Smooth muscle cell (in vitro differentiated cells): ENCODE measurements at regions not wholly inside any gene's neighbourhood (a gene's known extent, or its start where the extent isn't known, plus 50 kb on each side); places are given as distances from the start of the nearest gene placed in this dataset.

ENCODE experiments used
- DNase-seq: peaks from one replicate; lab custom pipeline; 2025; ENCODE audit not compliant: unreplicated experiment; lab: John Stamatoyannopoulos, UW
- H2AFZ ChIP-seq: fragments of 200-600 bp; sonication (generic); 2 replicates; pipeline ENCODE4 v1.6.0; 2016; ENCODE audit warnings: antibody characterized with exemption, low read depth, mild to moderate bottlenecking
- H3F3A ChIP-seq: fragments of 200-600 bp; sonication (generic); 2 replicates; pipeline ENCODE4 v1.6.0; 2017; ENCODE audit warnings: antibody characterized with exemption, low read depth
- H3K27ac ChIP-seq: fragments of 200-600 bp; sonication (generic); 2 replicates; pipeline ENCODE4 v1.5.1; 2016; ENCODE audit warnings: low read depth, mild to moderate bottlenecking
- H3K27me3 ChIP-seq: fragments of 200-600 bp; sonication (generic); 2 replicates; pipeline ENCODE4 v1.6.1; 2016; ENCODE audit warnings: low read depth, mild to moderate bottlenecking
- H3K36me3 ChIP-seq: fragments of 200-600 bp; sonication (generic); 2 replicates; pipeline ENCODE4 v1.5.1; 2016; ENCODE audit warnings: low read depth
- H3K4me1 ChIP-seq: fragments of 200-600 bp; sonication (generic); 2 replicates; pipeline ENCODE4 v1.5.1; 2016; ENCODE audit warnings: low read depth
- H3K4me2 ChIP-seq: fragments of 200-600 bp; sonication (generic); 2 replicates; pipeline ENCODE4 v1.6.0; 2016; ENCODE audit warnings: mild to moderate bottlenecking
- H3K4me3 ChIP-seq: fragments of 200-600 bp; sonication (generic); 2 replicates; pipeline ENCODE4 v1.5.1; 2016; ENCODE audit warnings: mild to moderate bottlenecking
- H3K79me2 ChIP-seq: fragments of 200-600 bp; sonication (generic); 2 replicates; pipeline ENCODE4 v1.6.0; 2016; ENCODE audit warnings: low read depth, mild to moderate bottlenecking
- H3K9ac ChIP-seq: fragments of 200-600 bp; sonication (generic); 2 replicates; pipeline ENCODE4 v1.6.0; 2016; ENCODE audit warnings: low read depth
- H3K9me3 ChIP-seq: fragments of 200-600 bp; sonication (generic); replicated peaks from 2 replicates; pipeline ENCODE4 v1.5.1; 2016; ENCODE audit warnings: low read depth
- H4K20me1 ChIP-seq: fragments of 200-600 bp; sonication (generic); 2 replicates; pipeline ENCODE4 v1.6.0; 2016; ENCODE audit warnings: low read depth
- WGBS: methylation state at CpG from one replicate; pipeline ENCODE4 v1.1.7; 2016; ENCODE audit warnings: low lambda C conversion rate; 5-methylcytosine and 5-hydroxymethylcytosine counted together
- TF ChIP-seq, protein P1 (sequence below): fragments of 200-600 bp; sonication (generic); IDR thresholded peaks from 2 replicates; pipeline ENCODE4 v1.5.1; 2017; ENCODE audit warnings: borderline replicate concordance, mild to moderate bottlenecking, antibody characterized with exemption; ENCODE audit not compliant: insufficient read depth, poor library complexity, severe bottlenecking

DNA sequence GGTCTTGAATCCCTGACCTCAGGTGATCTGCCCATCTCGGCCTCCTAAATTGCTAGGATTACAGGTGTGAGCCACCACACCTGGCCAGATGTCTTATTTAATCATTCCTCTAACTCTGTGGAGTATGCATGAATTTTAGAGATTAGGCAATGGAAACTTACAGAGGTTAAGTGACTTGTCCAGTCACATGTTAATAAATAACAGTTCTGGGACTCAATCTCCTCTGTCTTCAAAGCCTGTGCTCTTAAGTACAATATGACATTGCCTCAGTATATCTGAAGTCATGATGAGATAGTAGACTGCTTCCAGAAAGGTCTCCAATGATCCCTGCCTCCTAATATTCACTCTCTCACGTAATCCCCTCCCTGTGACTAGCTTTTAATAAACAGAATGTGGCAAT, 72.9 kb upstream of the TDRD3 start:
- H3K4me2 ChIP-seq = no peak overlapping the region
- H3K4me3 ChIP-seq = no peak overlapping the region
- H4K20me1 ChIP-seq = no peaks in the 10 kb centered on the region
- no peaks in the 10 kb centered on the region for H3K9me3 ChIP-seq
- no peaks in the 10 kb centered on the region for H3F3A ChIP-seq
- TF ChIP-seq, protein P1, sequence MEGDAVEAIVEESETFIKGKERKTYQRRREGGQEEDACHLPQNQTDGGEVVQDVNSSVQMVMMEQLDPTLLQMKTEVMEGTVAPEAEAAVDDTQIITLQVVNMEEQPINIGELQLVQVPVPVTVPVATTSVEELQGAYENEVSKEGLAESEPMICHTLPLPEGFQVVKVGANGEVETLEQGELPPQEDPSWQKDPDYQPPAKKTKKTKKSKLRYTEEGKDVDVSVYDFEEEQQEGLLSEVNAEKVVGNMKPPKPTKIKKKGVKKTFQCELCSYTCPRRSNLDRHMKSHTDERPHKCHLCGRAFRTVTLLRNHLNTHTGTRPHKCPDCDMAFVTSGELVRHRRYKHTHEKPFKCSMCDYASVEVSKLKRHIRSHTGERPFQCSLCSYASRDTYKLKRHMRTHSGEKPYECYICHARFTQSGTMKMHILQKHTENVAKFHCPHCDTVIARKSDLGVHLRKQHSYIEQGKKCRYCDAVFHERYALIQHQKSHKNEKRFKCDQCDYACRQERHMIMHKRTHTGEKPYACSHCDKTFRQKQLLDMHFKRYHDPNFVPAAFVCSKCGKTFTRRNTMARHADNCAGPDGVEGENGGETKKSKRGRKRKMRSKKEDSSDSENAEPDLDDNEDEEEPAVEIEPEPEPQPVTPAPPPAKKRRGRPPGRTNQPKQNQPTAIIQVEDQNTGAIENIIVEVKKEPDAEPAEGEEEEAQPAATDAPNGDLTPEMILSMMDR = no peak
- H3K27me3 ChIP-seq = no peaks in the 10 kb centered on the region
- 88% methylated on average over 2 of the region's 2 CpGs for WGBS
- H3K79me2 ChIP-seq = no peaks in the 10 kb centered on the region
- H3K27ac ChIP-seq = no peak overlapping the region
- no peak for DNase-seq
- no peaks in the 10 kb centered on the region for H3K4me1 ChIP-seq
- H3K9ac ChIP-seq = no peak overlapping the region
- no peak overlapping the region for H2AFZ ChIP-seq
- no peaks in the 10 kb centered on the region for H3K36me3 ChIP-seq

GRCh38 chr13:60326273-60326672, 70.7 kb upstream of the TDRD3 start:
- no peaks in the 10 kb centered on the region for H3K27me3 ChIP-seq
- H3F3A ChIP-seq = no peaks in the 10 kb centered on the region
- no peak overlapping the region for H3K27ac ChIP-seq
- 90% methylated on average over 3 of the region's 3 CpGs for WGBS
- H2AFZ ChIP-seq = no peak overlapping the region
- H3K4me2 ChIP-seq = no peak overlapping the region
- TF ChIP-seq, protein P1 = no peak
- no peaks in the 10 kb centered on the region for H3K36me3 ChIP-seq
- no peaks in the 10 kb centered on the region for H4K20me1 ChIP-seq
- H3K9me3 ChIP-seq = no peaks in the 10 kb centered on the region
- DNase-seq = no peak
- no peak overlapping the region for H3K9ac ChIP-seq
- no peaks in the 10 kb centered on the region for H3K4me1 ChIP-seq
- H3K79me2 ChIP-seq = no peaks in the 10 kb centered on the region
- H3K4me3 ChIP-seq = no peak overlapping the region

- Histone ChIP-seq H3F3A (no peaks in the 10 kb centered on the region), H3K4me3 (no peak overlapping the region), H2AFZ (no peak overlapping the region), H3K27me3 (no peaks in the 10 kb centered on the region), H3K4me2 (no peak overlapping the region), H3K79me2 (no peaks in the 10 kb centered on the region), H3K27ac (no peak overlapping the region), H3K9ac (no peak overlapping the region), H4K20me1 (no peaks in the 10 kb centered on the region), H3K4me1 (no peaks in the 10 kb centered on the region), H3K9me3 (no peaks in the 10 kb centered on the region), H3K36me3 (no peaks in the 10 kb centered on the region)
- 71% methylated on average over 4 of the region's 4 CpGs for WGBS
- TF ChIP-seq, protein P1 = no peak
- no peak for DNase-seq
Observed at GRCh38 chr13:60327511-60327910, 69.5 kb upstream of the TDRD3 start.

- Histone ChIP-seq H2AFZ (no peak overlapping the region), H3K4me1 (no peaks in the 10 kb centered on the region), H3K9me3 (no peaks in the 10 kb centered on the region), H3K4me3 (no peak overlapping the region), H3K79me2 (no peaks in the 10 kb centered on the region), H3K27me3 (peaks cover 3% of the 10 kb centered on the region), H4K20me1 (no peaks in the 10 kb centered on the region), H3K9ac (no peak overlapping the region), H3K4me2 (no peak overlapping the region), H3K27ac (no peak overlapping the region), H3K36me3 (no peaks in the 10 kb centered on the region), H3F3A (no peaks in the 10 kb centered on the region)
- TF ChIP-seq, protein P1 = no peak
- DNase-seq = no peak
- WGBS = 88% methylated on average over 2 of the region's 2 CpGs
Observed at GRCh38 chr13:60328073-60328472, 68.9 kb upstream of the TDRD3 start.
